Astrocyte of the cerebellum (primary cell): ENCODE measurements at regions not wholly inside any gene's neighbourhood (a gene's known extent, or its start where the extent isn't known, plus 50 kb on each side); places are given as distances from the start of the nearest gene placed in this dataset.

ENCODE experiments used
- DNase-seq: peaks from one replicate; pipeline ENCODE4 v3.0.0-alpha.2; 2011; ENCODE audit warnings: low read depth
- H3K4me3 ChIP-seq: 2 replicates; pipeline ENCODE4 v1.5.1; 2011; ENCODE audit warnings: mild to moderate bottlenecking, low read depth, low read length, moderate library complexity
- in situ Hi-C: cut with HindIII; loops from 2 replicates; pipeline ENCODE4 v1.10.0; 2017; ENCODE audit warnings: low sequenced_read_pairs
- TF ChIP-seq, protein P1 (sequence below): IDR thresholded peaks from 2 replicates; pipeline ENCODE4 v1.5.1; 2012; ENCODE audit warnings: low read length, low read depth, moderate library complexity, mild to moderate bottlenecking; ENCODE audit errors: missing control alignments

DNA sequence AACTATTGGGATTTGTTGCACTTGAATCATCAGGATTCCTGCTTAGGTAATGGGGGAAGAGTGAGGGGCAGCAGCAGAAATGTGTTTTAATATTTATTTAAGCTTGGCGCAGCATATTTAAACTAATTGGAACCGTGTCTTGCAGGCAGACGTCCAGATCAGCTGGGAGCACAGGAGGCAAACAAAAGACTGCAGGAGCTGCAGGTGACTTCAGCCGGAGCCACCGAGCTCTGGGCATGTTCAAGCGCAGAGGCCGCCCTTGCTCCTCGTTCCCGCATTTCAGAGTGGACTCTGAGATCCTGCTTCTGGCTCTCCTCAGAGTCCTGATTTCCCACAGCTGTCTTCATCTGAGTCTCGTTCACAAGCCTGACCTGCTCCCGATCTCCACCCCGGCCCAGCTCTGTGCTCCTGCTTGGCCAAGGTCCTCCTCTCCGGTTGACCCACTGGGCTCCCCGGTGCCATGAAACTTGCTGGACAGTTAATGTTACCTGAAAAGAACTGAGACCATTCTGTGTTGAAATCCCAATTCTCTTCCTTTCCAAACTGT, 475.5 kb downstream of the SOX11 start:
- TF ChIP-seq, protein P1, sequence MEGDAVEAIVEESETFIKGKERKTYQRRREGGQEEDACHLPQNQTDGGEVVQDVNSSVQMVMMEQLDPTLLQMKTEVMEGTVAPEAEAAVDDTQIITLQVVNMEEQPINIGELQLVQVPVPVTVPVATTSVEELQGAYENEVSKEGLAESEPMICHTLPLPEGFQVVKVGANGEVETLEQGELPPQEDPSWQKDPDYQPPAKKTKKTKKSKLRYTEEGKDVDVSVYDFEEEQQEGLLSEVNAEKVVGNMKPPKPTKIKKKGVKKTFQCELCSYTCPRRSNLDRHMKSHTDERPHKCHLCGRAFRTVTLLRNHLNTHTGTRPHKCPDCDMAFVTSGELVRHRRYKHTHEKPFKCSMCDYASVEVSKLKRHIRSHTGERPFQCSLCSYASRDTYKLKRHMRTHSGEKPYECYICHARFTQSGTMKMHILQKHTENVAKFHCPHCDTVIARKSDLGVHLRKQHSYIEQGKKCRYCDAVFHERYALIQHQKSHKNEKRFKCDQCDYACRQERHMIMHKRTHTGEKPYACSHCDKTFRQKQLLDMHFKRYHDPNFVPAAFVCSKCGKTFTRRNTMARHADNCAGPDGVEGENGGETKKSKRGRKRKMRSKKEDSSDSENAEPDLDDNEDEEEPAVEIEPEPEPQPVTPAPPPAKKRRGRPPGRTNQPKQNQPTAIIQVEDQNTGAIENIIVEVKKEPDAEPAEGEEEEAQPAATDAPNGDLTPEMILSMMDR: no peak
- in situ Hi-C loops: no loop called here
- no peak for DNase-seq
- no peak overlapping the region for H3K4me3 ChIP-seq

DNA sequence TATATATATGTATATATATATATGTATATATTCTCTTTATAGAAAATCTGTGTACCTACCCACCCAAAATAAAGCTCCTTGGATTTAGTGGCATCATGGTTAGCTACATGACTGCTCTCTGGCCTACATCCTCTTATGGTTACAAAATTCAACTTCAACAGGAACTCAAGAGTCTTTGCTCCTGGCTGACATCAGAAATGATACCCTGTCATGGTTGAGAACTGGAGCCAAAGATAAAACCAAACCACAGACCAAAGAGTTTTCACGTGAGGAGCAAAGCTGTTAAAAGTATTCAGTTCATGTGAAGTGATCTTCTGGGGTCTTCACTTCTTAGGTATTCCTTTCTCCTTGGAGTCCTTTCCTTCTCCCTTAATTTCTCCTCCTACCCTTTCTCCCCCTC, 476.3 kb downstream of the SOX11 start:
- in situ Hi-C loops: no loop called here
- H3K4me3 ChIP-seq: no peak overlapping the region
- no peak for DNase-seq
- TF ChIP-seq, protein P1: no peak

DNA sequence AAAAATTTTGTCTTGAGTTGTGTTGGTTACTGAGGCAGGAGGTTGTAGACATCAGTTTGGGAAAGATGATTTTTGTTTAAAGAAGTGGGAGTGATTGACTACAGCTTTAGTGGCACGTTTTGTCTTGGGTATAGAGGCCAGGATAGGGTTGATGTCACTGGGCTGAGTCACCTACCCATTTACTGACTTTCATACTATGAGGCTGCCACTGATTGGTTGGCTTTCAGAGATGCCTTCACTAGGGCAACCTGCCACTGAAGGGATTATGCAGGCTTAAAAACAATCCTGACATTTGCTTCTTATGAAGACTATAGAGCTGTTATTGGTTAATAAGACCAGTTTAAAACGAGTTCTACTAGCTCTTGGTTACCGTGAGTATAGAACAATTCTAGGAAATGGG, 479.1 kb downstream of the SOX11 start:
- in situ Hi-C loops: no loop called here
- no peak overlapping the region for H3K4me3 ChIP-seq
- TF ChIP-seq, protein P1: no peak
- DNase-seq: no peak

DNA sequence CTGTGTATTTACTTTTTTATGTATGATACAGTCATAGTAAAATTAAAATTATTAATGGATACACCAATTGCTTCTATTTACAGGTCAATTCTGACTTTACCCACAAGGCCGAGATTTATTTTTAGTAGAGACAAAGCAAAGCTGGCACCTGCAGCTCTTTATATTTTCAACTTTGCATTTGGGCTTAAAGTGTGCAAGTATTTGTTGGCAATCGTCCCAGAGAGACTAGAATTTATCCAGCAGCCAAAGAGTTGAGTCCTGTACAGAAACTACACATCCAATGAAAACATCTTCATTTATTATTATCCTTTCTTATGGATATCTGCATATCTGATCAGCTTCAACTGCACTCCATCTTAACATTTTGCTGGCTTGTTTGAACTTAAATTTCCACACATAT, 485.6 kb downstream of the SOX11 start:
- no peak overlapping the region for H3K4me3 ChIP-seq
- no peak for DNase-seq
- TF ChIP-seq, protein P1: no peak
- in situ Hi-C loops: no loop called here

DNA sequence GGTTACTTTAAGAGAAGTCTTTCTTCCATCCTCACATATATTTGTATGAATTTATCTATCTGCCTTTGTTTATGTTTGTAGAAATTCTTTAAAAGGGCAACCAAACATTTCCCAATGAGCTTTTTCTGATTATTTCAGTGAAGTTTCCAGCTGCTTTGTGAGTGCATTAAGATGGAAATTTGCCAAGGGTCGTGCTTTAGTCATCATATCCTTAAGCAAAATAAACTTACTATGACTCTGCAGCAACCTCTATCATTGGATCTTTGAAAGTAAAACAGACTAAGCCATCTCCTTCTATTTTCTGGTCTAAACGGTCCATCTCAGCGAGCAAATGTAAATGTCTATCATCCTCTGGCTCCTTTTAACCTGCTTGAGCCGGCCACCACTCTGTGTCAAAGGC, 489.3 kb downstream of the SOX11 start:
- no peak overlapping the region for H3K4me3 ChIP-seq
- peak; percentile 65 for DNase-seq
- TF ChIP-seq, protein P1: no peak
- in situ Hi-C loops: no loop called here

DNA sequence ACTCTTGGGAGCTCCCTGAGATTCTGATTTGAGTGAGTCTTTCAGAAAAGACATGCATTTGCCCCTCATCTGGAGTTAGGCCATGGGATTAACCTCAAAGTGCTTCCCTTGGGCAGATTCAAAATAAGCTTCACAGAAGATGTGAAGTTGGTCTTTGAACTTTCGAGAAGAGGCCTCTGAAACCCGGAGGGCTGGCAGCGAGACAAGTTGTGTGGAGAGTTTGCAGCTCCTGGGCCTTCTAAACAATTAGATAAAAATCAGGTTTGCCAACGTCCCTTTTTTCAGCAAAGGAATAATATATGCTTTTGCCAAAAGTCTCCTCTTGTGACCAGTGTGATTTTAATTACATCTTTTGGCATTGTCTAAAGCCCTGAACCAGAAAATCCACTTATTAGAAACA, 489.7 kb downstream of the SOX11 start:
- in situ Hi-C loops: no loop called here
- no peak for DNase-seq
- no peak overlapping the region for H3K4me3 ChIP-seq
- TF ChIP-seq, protein P1: no peak

DNA sequence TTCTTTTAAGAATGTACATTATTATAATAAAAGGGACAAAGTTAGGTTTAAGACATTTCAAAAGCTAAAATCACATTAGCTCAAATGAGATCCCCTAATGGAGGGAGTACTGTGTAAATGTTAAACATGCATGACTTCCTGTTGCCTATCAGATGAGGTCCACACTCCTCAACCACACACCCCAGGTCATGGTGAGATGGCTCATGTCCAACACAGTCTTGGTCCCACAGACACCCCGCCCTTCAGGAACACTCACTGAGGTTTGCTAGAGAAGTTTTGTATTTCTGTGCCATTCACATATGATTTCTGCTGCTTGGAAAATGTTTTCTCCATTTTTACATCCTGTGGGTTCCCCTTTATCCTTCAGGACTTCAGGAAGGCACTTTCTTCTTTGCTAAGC, 491.0 kb downstream of the SOX11 start:
- DNase-seq: no peak
- in situ Hi-C loops: no loop called here
- no peak overlapping the region for H3K4me3 ChIP-seq
- TF ChIP-seq, protein P1: no peak
